ENCODE measurements at regions not wholly inside any gene's neighbourhood (a gene's known extent, or its start where the extent isn't known, plus 50 kb on each side); places are given as distances from the start of the nearest gene placed in this dataset.

- TF ChIP-seq CTCF (IDR thresholded peaks at IDR 0.05): no peak
- TF ChIP-seq, protein P1, sequence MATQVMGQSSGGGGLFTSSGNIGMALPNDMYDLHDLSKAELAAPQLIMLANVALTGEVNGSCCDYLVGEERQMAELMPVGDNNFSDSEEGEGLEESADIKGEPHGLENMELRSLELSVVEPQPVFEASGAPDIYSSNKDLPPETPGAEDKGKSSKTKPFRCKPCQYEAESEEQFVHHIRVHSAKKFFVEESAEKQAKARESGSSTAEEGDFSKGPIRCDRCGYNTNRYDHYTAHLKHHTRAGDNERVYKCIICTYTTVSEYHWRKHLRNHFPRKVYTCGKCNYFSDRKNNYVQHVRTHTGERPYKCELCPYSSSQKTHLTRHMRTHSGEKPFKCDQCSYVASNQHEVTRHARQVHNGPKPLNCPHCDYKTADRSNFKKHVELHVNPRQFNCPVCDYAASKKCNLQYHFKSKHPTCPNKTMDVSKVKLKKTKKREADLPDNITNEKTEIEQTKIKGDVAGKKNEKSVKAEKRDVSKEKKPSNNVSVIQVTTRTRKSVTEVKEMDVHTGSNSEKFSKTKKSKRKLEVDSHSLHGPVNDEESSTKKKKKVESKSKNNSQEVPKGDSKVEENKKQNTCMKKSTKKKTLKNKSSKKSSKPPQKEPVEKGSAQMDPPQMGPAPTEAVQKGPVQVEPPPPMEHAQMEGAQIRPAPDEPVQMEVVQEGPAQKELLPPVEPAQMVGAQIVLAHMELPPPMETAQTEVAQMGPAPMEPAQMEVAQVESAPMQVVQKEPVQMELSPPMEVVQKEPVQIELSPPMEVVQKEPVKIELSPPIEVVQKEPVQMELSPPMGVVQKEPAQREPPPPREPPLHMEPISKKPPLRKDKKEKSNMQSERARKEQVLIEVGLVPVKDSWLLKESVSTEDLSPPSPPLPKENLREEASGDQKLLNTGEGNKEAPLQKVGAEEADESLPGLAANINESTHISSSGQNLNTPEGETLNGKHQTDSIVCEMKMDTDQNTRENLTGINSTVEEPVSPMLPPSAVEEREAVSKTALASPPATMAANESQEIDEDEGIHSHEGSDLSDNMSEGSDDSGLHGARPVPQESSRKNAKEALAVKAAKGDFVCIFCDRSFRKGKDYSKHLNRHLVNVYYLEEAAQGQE (IDR thresholded peaks at IDR 0.05; ENCODE audit: insufficient read depth in 1 of 2, low read depth in 2 of 2, low read length in 1 of 2): no peak
- TF ChIP-seq POLR2AphosphoS5 (IDR thresholded peaks at IDR 0.05; ENCODE audit: low read depth, low read length): no peak
Measured at GRCh38 chr18:60624207-60624606, 251.6 kb upstream of the MC4R start.
